Smooth muscle cell (in vitro differentiated cells): ENCODE measurements at regions not wholly inside any gene's neighbourhood (a gene's known extent, or its start where the extent isn't known, plus 50 kb on each side); places are given as distances from the start of the nearest gene placed in this dataset.

ENCODE experiments used
- DNase-seq: peaks from one replicate; lab custom pipeline; 2025; ENCODE audit not compliant: unreplicated experiment; lab: John Stamatoyannopoulos, UW
- H2AFZ ChIP-seq: fragments of 200-600 bp; sonication (generic); 2 replicates; pipeline ENCODE4 v1.6.0; 2016; ENCODE audit warnings: antibody characterized with exemption, low read depth, mild to moderate bottlenecking
- H3F3A ChIP-seq: fragments of 200-600 bp; sonication (generic); 2 replicates; pipeline ENCODE4 v1.6.0; 2017; ENCODE audit warnings: antibody characterized with exemption, low read depth
- H3K27ac ChIP-seq: fragments of 200-600 bp; sonication (generic); 2 replicates; pipeline ENCODE4 v1.5.1; 2016; ENCODE audit warnings: low read depth, mild to moderate bottlenecking
- H3K27me3 ChIP-seq: fragments of 200-600 bp; sonication (generic); 2 replicates; pipeline ENCODE4 v1.6.1; 2016; ENCODE audit warnings: low read depth, mild to moderate bottlenecking
- H3K36me3 ChIP-seq: fragments of 200-600 bp; sonication (generic); 2 replicates; pipeline ENCODE4 v1.5.1; 2016; ENCODE audit warnings: low read depth
- H3K4me1 ChIP-seq: fragments of 200-600 bp; sonication (generic); 2 replicates; pipeline ENCODE4 v1.5.1; 2016; ENCODE audit warnings: low read depth
- H3K4me2 ChIP-seq: fragments of 200-600 bp; sonication (generic); 2 replicates; pipeline ENCODE4 v1.6.0; 2016; ENCODE audit warnings: mild to moderate bottlenecking
- H3K4me3 ChIP-seq: fragments of 200-600 bp; sonication (generic); 2 replicates; pipeline ENCODE4 v1.5.1; 2016; ENCODE audit warnings: mild to moderate bottlenecking
- H3K79me2 ChIP-seq: fragments of 200-600 bp; sonication (generic); 2 replicates; pipeline ENCODE4 v1.6.0; 2016; ENCODE audit warnings: low read depth, mild to moderate bottlenecking
- H3K9ac ChIP-seq: fragments of 200-600 bp; sonication (generic); 2 replicates; pipeline ENCODE4 v1.6.0; 2016; ENCODE audit warnings: low read depth
- H3K9me3 ChIP-seq: fragments of 200-600 bp; sonication (generic); replicated peaks from 2 replicates; pipeline ENCODE4 v1.5.1; 2016; ENCODE audit warnings: low read depth
- H4K20me1 ChIP-seq: fragments of 200-600 bp; sonication (generic); 2 replicates; pipeline ENCODE4 v1.6.0; 2016; ENCODE audit warnings: low read depth
- WGBS: methylation state at CpG from one replicate; pipeline ENCODE4 v1.1.7; 2016; ENCODE audit warnings: low lambda C conversion rate; 5-methylcytosine and 5-hydroxymethylcytosine counted together
- TF ChIP-seq, protein P1 (sequence below): fragments of 200-600 bp; sonication (generic); IDR thresholded peaks from 2 replicates; pipeline ENCODE4 v1.5.1; 2017; ENCODE audit warnings: borderline replicate concordance, mild to moderate bottlenecking, antibody characterized with exemption; ENCODE audit not compliant: insufficient read depth, poor library complexity, severe bottlenecking

DNA sequence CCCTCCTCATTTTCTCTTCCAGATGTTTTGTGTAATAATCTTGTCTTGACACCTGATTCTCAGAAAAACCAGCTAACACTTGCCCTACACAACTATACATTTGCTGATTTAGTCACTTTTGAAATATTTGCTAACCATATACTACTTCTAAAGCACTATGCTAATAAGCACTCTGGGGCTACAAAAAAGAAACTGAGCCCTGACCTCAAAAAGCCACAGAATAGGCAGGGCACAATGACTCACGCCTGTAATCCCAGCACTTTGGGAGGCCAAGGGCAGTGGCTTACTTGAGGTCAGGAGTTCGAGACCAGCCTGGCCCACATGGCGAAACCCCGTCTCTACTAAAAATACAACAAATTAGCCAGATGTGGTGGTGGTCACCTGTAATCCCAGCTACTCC, 266.0 kb downstream of the RAD51AP2 start:
- H4K20me1 ChIP-seq: no peaks in the 10 kb centered on the region
- no peak overlapping the region for H3K4me3 ChIP-seq
- no peak overlapping the region for H3K4me2 ChIP-seq
- no peaks in the 10 kb centered on the region for H3K4me1 ChIP-seq
- no peaks in the 10 kb centered on the region for H3K79me2 ChIP-seq
- H3K36me3 ChIP-seq: no peaks in the 10 kb centered on the region
- WGBS: 62% methylated on average over 4 of the region's 4 CpGs
- H3F3A ChIP-seq: no peaks in the 10 kb centered on the region
- no peaks in the 10 kb centered on the region for H3K27me3 ChIP-seq
- H2AFZ ChIP-seq: no peak overlapping the region
- no peak overlapping the region for H3K27ac ChIP-seq
- H3K9me3 ChIP-seq: no peaks in the 10 kb centered on the region
- DNase-seq: no peak
- no peak overlapping the region for H3K9ac ChIP-seq
- TF ChIP-seq, protein P1, sequence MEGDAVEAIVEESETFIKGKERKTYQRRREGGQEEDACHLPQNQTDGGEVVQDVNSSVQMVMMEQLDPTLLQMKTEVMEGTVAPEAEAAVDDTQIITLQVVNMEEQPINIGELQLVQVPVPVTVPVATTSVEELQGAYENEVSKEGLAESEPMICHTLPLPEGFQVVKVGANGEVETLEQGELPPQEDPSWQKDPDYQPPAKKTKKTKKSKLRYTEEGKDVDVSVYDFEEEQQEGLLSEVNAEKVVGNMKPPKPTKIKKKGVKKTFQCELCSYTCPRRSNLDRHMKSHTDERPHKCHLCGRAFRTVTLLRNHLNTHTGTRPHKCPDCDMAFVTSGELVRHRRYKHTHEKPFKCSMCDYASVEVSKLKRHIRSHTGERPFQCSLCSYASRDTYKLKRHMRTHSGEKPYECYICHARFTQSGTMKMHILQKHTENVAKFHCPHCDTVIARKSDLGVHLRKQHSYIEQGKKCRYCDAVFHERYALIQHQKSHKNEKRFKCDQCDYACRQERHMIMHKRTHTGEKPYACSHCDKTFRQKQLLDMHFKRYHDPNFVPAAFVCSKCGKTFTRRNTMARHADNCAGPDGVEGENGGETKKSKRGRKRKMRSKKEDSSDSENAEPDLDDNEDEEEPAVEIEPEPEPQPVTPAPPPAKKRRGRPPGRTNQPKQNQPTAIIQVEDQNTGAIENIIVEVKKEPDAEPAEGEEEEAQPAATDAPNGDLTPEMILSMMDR: no peak

DNA sequence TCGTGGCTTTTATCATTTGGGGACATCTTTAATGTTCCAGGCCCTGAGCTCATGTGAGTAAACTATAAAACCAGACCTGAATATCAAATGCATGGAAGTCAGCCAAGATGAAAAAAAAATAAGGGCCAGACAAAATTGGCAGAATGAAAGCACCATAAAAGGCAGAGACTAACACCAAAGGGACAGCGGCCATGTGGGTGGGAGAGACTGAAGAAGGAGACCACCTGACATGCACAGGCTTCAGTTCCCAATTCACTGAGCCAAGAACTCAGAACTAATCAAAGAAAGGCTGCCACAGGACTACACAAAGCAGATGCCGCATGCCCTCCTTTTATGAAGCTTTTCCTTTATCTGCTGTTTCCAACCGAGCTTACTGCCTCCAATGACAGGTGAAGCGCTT, 267.1 kb downstream of the RAD51AP2 start:
- Histone ChIP-seq H3K9me3 (no peaks in the 10 kb centered on the region), H3K4me3 (no peak overlapping the region), H3K27ac (no peak overlapping the region), H3K27me3 (no peaks in the 10 kb centered on the region), H4K20me1 (no peaks in the 10 kb centered on the region), H3F3A (no peaks in the 10 kb centered on the region), H3K4me2 (no peak overlapping the region), H2AFZ (no peak overlapping the region), H3K9ac (no peak overlapping the region), H3K4me1 (no peaks in the 10 kb centered on the region), H3K36me3 (no peaks in the 10 kb centered on the region), H3K79me2 (no peaks in the 10 kb centered on the region)
- WGBS: 96% methylated on average over 5 of the region's 5 CpGs
- DNase-seq: no peak
- TF ChIP-seq, protein P1: no peak

DNA sequence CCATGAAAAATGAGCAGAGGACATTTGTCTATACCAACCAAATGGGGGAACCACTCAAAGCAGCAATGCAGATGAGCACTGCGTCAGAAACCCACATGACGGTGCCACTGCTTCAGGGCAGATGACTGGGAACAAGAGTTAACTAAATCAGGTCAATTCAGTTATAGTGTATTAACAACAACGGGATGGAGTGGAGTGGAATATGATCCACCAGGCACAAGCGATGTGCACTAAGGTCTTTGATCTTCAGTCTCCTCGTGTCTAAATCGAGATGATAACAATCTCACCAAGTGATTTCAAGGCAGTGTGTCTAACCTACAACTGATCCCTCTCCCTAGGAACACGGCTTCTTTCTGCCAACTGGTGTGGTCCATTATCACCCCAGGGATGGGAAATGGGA, 269.0 kb downstream of the RAD51AP2 start:
- Histone ChIP-seq H4K20me1 (no peaks in the 10 kb centered on the region), H3K27me3 (no peaks in the 10 kb centered on the region), H3K9ac (no peak overlapping the region), H3K4me1 (no peaks in the 10 kb centered on the region), H2AFZ (no peak overlapping the region), H3K36me3 (no peaks in the 10 kb centered on the region), H3K9me3 (no peaks in the 10 kb centered on the region), H3F3A (no peaks in the 10 kb centered on the region), H3K79me2 (no peaks in the 10 kb centered on the region), H3K4me2 (no peak overlapping the region), H3K4me3 (no peak overlapping the region), H3K27ac (no peak overlapping the region)
- WGBS: 95% methylated on average over 7 of the region's 7 CpGs
- no peak for DNase-seq
- TF ChIP-seq, protein P1: no peak

DNA sequence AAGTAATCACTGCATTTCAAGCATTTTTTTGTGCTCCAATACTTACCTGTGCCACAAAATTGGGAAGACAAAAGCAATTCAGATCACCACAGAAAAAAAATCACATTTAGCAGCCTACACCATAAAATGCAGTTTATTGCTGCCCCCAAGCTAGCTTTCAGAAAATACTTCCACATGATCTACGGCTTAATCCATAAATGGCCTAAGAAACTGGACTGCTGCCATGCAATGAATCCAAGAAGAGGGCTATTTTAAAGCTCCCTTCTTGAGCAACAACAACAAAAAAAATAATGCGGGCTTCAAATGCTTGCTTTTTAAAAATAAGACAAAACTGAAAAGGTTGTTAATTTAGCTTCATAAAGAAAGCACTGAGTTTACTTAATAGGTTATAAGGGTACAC, 272.3 kb downstream of the RAD51AP2 start:
- Histone ChIP-seq H3K4me2 (no peak overlapping the region), H3K27ac (no peak overlapping the region), H3K36me3 (no peaks in the 10 kb centered on the region), H4K20me1 (no peaks in the 10 kb centered on the region), H2AFZ (no peak overlapping the region), H3K9ac (no peak overlapping the region), H3K4me3 (no peak overlapping the region), H3K27me3 (no peaks in the 10 kb centered on the region), H3K4me1 (no peaks in the 10 kb centered on the region), H3F3A (no peaks in the 10 kb centered on the region), H3K79me2 (no peaks in the 10 kb centered on the region), H3K9me3 (no peaks in the 10 kb centered on the region)
- TF ChIP-seq, protein P1: no peak
- no peak for DNase-seq
- 53% methylated on average over 2 of the region's 2 CpGs for WGBS
